Stimulated activated naive CD8-positive, alpha-beta T cell treated with anti-CD3 and anti-CD28 coated beads, Interleukin-15, amount 100 ng/mL, for 72 hours (primary cell): ENCODE measurements at regions not wholly inside any gene's neighbourhood (a gene's known extent, or its start where the extent isn't known, plus 50 kb on each side); places are given as distances from the start of the nearest gene placed in this dataset.
"Not testable (repeated sequence)": the region's sequence is repeated elsewhere in the genome, so short reads cannot be mapped to it uniquely, and the experiment has no call there.

Experiments
- ATAC-seq: fragments of 150-1000 bp; cut with Tn5 transposase; 2 replicates; pipeline ENCODE4 v1.10.0; 2021; ENCODE audit warnings: mild to moderate bottlenecking, moderate library complexity
- DNase-seq, 2 donors: peaks; one replicate each; pipeline ENCODE4 v3.0.0; 2021 to 2022
- H3K27ac Mint-ChIP-seq, 2 donors: one replicate each; pipeline ENCODE4 v1.8.0; 2022; ENCODE audit warnings: mild to moderate bottlenecking in 2 of 2, mixed read lengths in 2 of 2, moderate library complexity in 2 of 2
- H3K27me3 Mint-ChIP-seq: one replicate; pipeline ENCODE4 v1.8.0; 2022; ENCODE audit warnings: mixed read lengths
- H3K4me1 Mint-ChIP-seq: one replicate; pipeline ENCODE4 v1.8.0; 2022; ENCODE audit warnings: mild to moderate bottlenecking, mixed read lengths
- H3K4me3 Mint-ChIP-seq, 2 donors: one replicate each; pipeline ENCODE4 v1.8.0; 2022; ENCODE audit warnings: mild to moderate bottlenecking in 2 of 2, mixed read lengths in 2 of 2, moderate library complexity in 1 of 2
- H3K9me3 Mint-ChIP-seq, 2 donors: one replicate each; pipeline ENCODE4 v1.8.0; 2022; ENCODE audit warnings: mixed read lengths in 2 of 2

- Mint-ChIP-seq H3K4me3 (no peak overlapping the region), H3K9me3 (peaks cover 7 to 32% of the 10 kb centered on the region in 2 donors), H3K27me3 (no peaks in the 10 kb centered on the region), H3K4me1 (no peaks in the 10 kb centered on the region), H3K27ac (no peak overlapping the region)
- DNase-seq: no peak
- ATAC-seq: no peak
Observed at GRCh38 chrX:155745792-155746191, 133.0 kb upstream of the TMLHE start.

- Mint-ChIP-seq H3K4me1 (no peaks in the 10 kb centered on the region), H3K4me3 (no peak overlapping the region), H3K9me3 (peaks cover 14 to 29% of the 10 kb centered on the region in 2 donors), H3K27me3 (no peaks in the 10 kb centered on the region), H3K27ac (no peak overlapping the region)
- ATAC-seq (no peak), DNase-seq (no peak)
Observed at GRCh38 chrX:155744534-155744933, 131.8 kb upstream of the TMLHE start.

- DNase-seq, H3K4me3 Mint-ChIP-seq, H3K4me1 Mint-ChIP-seq, ATAC-seq, H3K27ac Mint-ChIP-seq, H3K27me3 Mint-ChIP-seq: not testable (repeated sequence)
- H3K9me3 Mint-ChIP-seq: peaks cover 12 to 25% of the 10 kb centered on the region in 2 donors
Observed at GRCh38 chrX:155728335-155728734, 115.6 kb upstream of the TMLHE start.

- no peak overlapping the region for H3K4me3 Mint-ChIP-seq
- peaks cover 4 to 20% of the 10 kb centered on the region in 2 donors for H3K9me3 Mint-ChIP-seq
- DNase-seq (no peak), ATAC-seq (no peak)
- no peaks in the 10 kb centered on the region for H3K4me1 Mint-ChIP-seq
- no peak overlapping the region for H3K27ac Mint-ChIP-seq
- no peaks in the 10 kb centered on the region for H3K27me3 Mint-ChIP-seq
Observed at GRCh38 chrX:155718972-155719586, 106.3 kb upstream of the TMLHE start.

- H3K4me3 Mint-ChIP-seq: no peak overlapping the region
- DNase-seq (no peak), ATAC-seq (no peak)
- H3K9me3 Mint-ChIP-seq: peaks cover 29 to 35% of the 10 kb centered on the region in 2 donors
- no peaks in the 10 kb centered on the region for H3K27me3 Mint-ChIP-seq
- no peak overlapping the region for H3K27ac Mint-ChIP-seq
- no peaks in the 10 kb centered on the region for H3K4me1 Mint-ChIP-seq
Observed at GRCh38 chrX:155715141-155715540, 102.4 kb upstream of the TMLHE start.

- Mint-ChIP-seq H3K4me1 (no peaks in the 10 kb centered on the region), H3K27ac (no peak overlapping the region), H3K9me3 (peaks cover 0 to 7% of the 10 kb centered on the region in 2 donors), H3K27me3 (no peaks in the 10 kb centered on the region), H3K4me3 (no peak overlapping the region)
- no peak for ATAC-seq
- no peak for DNase-seq
Observed at GRCh38 chrX:155695419-155695818, 82.7 kb upstream of the TMLHE start.

- Mint-ChIP-seq H3K4me1 (no peaks in the 10 kb centered on the region), H3K9me3 (peaks cover 0 to 7% of the 10 kb centered on the region in 2 donors), H3K4me3 (no peak overlapping the region), H3K27ac (no peak overlapping the region), H3K27me3 (no peaks in the 10 kb centered on the region)
- DNase-seq: no peak
- ATAC-seq: no peak
Observed at GRCh38 chrX:155694649-155695048, 81.9 kb upstream of the TMLHE start.

- Mint-ChIP-seq H3K27ac (peak overlapping the region in 1 of 2 donors; percentile 81), H3K4me3 (no peak overlapping the region), H3K9me3 (no peaks in the 10 kb centered on the region), H3K27me3 (no peaks in the 10 kb centered on the region), H3K4me1 (no peaks in the 10 kb centered on the region)
- no peak for ATAC-seq
- DNase-seq: no peak
Observed at GRCh38 chrX:155682834-155683233, 70.1 kb upstream of the TMLHE start.

GRCh38 chrX:155679715-155680114 lies 67.0 kb upstream of the TMLHE start:
- DNase-seq: no peak
- H3K4me3 Mint-ChIP-seq: no peak overlapping the region
- no peaks in the 10 kb centered on the region for H3K27me3 Mint-ChIP-seq
- H3K4me1 Mint-ChIP-seq: no peaks in the 10 kb centered on the region
- H3K27ac Mint-ChIP-seq: no peak overlapping the region
- no peaks in the 10 kb centered on the region for H3K9me3 Mint-ChIP-seq
- no peak for ATAC-seq

- ATAC-seq: no peak
- H3K27me3 Mint-ChIP-seq: no peaks in the 10 kb centered on the region
Observed at GRCh38 chrX:155673338-155673737, 60.6 kb upstream of the TMLHE start.

GRCh38 chrX:155666741-155667140 lies 54.0 kb upstream of the TMLHE start:
- Mint-ChIP-seq H3K4me3 (no peak overlapping the region), H3K27me3 (no peaks in the 10 kb centered on the region), H3K27ac (no peak overlapping the region), H3K9me3 (no peaks in the 10 kb centered on the region), H3K4me1 (no peaks in the 10 kb centered on the region)
- no peak for ATAC-seq
- no peak for DNase-seq

More at GRCh38 chrX:155673338-155673737, 60.6 kb upstream of the TMLHE start:
- Mint-ChIP-seq H3K4me3 (no peak overlapping the region), H3K27ac (no peak overlapping the region), H3K9me3 (no peaks in the 10 kb centered on the region), H3K4me1 (no peaks in the 10 kb centered on the region)
- DNase-seq: no peak
